Smooth muscle cell (in vitro differentiated cells): ENCODE measurements at regions not wholly inside any gene's neighbourhood (a gene's known extent, or its start where the extent isn't known, plus 50 kb on each side); places are given as distances from the start of the nearest gene placed in this dataset.

Experiments
- DNase-seq: peaks from one replicate; lab custom pipeline; 2025; ENCODE audit not compliant: unreplicated experiment; lab: John Stamatoyannopoulos, UW
- H2AFZ ChIP-seq: fragments of 200-600 bp; sonication (generic); 2 replicates; pipeline ENCODE4 v1.6.0; 2016; ENCODE audit warnings: antibody characterized with exemption, low read depth, mild to moderate bottlenecking
- H3F3A ChIP-seq: fragments of 200-600 bp; sonication (generic); 2 replicates; pipeline ENCODE4 v1.6.0; 2017; ENCODE audit warnings: antibody characterized with exemption, low read depth
- H3K27ac ChIP-seq: fragments of 200-600 bp; sonication (generic); 2 replicates; pipeline ENCODE4 v1.5.1; 2016; ENCODE audit warnings: low read depth, mild to moderate bottlenecking
- H3K27me3 ChIP-seq: fragments of 200-600 bp; sonication (generic); 2 replicates; pipeline ENCODE4 v1.6.1; 2016; ENCODE audit warnings: low read depth, mild to moderate bottlenecking
- H3K36me3 ChIP-seq: fragments of 200-600 bp; sonication (generic); 2 replicates; pipeline ENCODE4 v1.5.1; 2016; ENCODE audit warnings: low read depth
- H3K4me1 ChIP-seq: fragments of 200-600 bp; sonication (generic); 2 replicates; pipeline ENCODE4 v1.5.1; 2016; ENCODE audit warnings: low read depth
- H3K4me2 ChIP-seq: fragments of 200-600 bp; sonication (generic); 2 replicates; pipeline ENCODE4 v1.6.0; 2016; ENCODE audit warnings: mild to moderate bottlenecking
- H3K4me3 ChIP-seq: fragments of 200-600 bp; sonication (generic); 2 replicates; pipeline ENCODE4 v1.5.1; 2016; ENCODE audit warnings: mild to moderate bottlenecking
- H3K79me2 ChIP-seq: fragments of 200-600 bp; sonication (generic); 2 replicates; pipeline ENCODE4 v1.6.0; 2016; ENCODE audit warnings: low read depth, mild to moderate bottlenecking
- H3K9ac ChIP-seq: fragments of 200-600 bp; sonication (generic); 2 replicates; pipeline ENCODE4 v1.6.0; 2016; ENCODE audit warnings: low read depth
- H3K9me3 ChIP-seq: fragments of 200-600 bp; sonication (generic); replicated peaks from 2 replicates; pipeline ENCODE4 v1.5.1; 2016; ENCODE audit warnings: low read depth
- H4K20me1 ChIP-seq: fragments of 200-600 bp; sonication (generic); 2 replicates; pipeline ENCODE4 v1.6.0; 2016; ENCODE audit warnings: low read depth
- WGBS: methylation state at CpG from one replicate; pipeline ENCODE4 v1.1.7; 2016; ENCODE audit warnings: low lambda C conversion rate; 5-methylcytosine and 5-hydroxymethylcytosine counted together
- TF ChIP-seq, protein P1 (sequence below): fragments of 200-600 bp; sonication (generic); IDR thresholded peaks from 2 replicates; pipeline ENCODE4 v1.5.1; 2017; ENCODE audit warnings: borderline replicate concordance, mild to moderate bottlenecking, antibody characterized with exemption; ENCODE audit not compliant: insufficient read depth, poor library complexity, severe bottlenecking

DNA sequence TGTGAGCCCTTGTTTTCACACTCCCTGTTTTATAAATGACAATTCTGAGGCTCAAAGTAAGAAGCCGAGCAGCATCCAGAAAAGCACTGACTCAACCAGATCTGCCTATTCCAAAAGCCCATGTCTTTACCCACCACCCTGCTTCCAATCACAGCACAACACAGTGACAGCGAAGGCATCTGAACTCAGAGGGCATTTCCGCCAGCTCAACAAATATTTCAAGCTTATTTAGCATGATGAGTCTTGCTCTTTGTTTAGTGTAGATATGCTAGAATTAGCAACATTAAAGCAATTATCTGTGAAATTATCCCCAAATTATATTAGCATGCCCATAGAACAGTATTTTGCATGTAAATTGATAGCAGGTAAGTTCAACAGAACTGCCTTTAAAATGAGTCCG is 359.1 kb upstream of the RAB6C start:
- H3K9me3 ChIP-seq, result no peaks in the 10 kb centered on the region
- H3K27me3 ChIP-seq, result peaks cover 2% of the 10 kb centered on the region
- no peaks in the 10 kb centered on the region for H3K4me1 ChIP-seq
- no peak overlapping the region for H2AFZ ChIP-seq
- no peak overlapping the region for H3K9ac ChIP-seq
- H3K79me2 ChIP-seq, result no peaks in the 10 kb centered on the region
- H3K4me3 ChIP-seq, result no peak overlapping the region
- TF ChIP-seq, protein P1, sequence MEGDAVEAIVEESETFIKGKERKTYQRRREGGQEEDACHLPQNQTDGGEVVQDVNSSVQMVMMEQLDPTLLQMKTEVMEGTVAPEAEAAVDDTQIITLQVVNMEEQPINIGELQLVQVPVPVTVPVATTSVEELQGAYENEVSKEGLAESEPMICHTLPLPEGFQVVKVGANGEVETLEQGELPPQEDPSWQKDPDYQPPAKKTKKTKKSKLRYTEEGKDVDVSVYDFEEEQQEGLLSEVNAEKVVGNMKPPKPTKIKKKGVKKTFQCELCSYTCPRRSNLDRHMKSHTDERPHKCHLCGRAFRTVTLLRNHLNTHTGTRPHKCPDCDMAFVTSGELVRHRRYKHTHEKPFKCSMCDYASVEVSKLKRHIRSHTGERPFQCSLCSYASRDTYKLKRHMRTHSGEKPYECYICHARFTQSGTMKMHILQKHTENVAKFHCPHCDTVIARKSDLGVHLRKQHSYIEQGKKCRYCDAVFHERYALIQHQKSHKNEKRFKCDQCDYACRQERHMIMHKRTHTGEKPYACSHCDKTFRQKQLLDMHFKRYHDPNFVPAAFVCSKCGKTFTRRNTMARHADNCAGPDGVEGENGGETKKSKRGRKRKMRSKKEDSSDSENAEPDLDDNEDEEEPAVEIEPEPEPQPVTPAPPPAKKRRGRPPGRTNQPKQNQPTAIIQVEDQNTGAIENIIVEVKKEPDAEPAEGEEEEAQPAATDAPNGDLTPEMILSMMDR, result no peak
- H3K4me2 ChIP-seq, result no peak overlapping the region
- H3K27ac ChIP-seq, result no peak overlapping the region
- 81% methylated on average over 4 of the region's 4 CpGs for WGBS
- no peak for DNase-seq
- no peaks in the 10 kb centered on the region for H4K20me1 ChIP-seq
- H3K36me3 ChIP-seq, result no peaks in the 10 kb centered on the region
- H3F3A ChIP-seq, result no peaks in the 10 kb centered on the region

- TF ChIP-seq, protein P1, result no peak
- no peaks in the 10 kb centered on the region for H3K36me3 ChIP-seq
- H3K27me3 ChIP-seq, result peaks cover 2% of the 10 kb centered on the region
- H3K9me3 ChIP-seq, result no peaks in the 10 kb centered on the region
- no peak overlapping the region for H3K4me2 ChIP-seq
- no peak overlapping the region for H3K27ac ChIP-seq
- no peak overlapping the region for H2AFZ ChIP-seq
- whole genome bisulfite sequencing, result 67% methylated on average over 6 of the region's 6 CpGs
- no peak overlapping the region for H3K4me3 ChIP-seq
- no peaks in the 10 kb centered on the region for H3K4me1 ChIP-seq
- no peak overlapping the region for H3K9ac ChIP-seq
- H3F3A ChIP-seq, result no peaks in the 10 kb centered on the region
- H4K20me1 ChIP-seq, result no peaks in the 10 kb centered on the region
- DNase-seq, result no peak
- no peaks in the 10 kb centered on the region for H3K79me2 ChIP-seq
Observed at GRCh38 chr2:129623783-129624182, 355.7 kb upstream of the RAB6C start.

DNA sequence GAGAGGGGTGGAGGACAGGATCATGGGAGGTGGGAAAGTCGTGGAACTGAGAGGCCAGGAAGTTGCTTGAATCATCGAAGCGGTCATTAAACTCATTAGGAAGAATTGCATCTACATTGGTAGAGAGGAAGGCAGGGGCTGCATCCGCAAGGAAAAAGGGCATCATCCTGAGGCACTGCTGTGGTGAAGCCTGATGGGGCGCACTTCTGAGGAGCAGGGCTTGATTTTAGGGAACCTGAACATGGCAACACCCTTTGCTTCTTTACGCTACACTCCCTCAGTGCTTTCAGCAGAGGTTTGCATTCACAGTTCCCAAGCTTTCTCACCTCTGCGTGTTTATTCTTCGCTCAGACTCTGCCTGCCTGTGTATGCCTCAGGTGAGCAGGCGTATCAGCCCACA is 352.0 kb upstream of the RAB6C start:
- no peaks in the 10 kb centered on the region for H3K27me3 ChIP-seq
- WGBS, result 83% methylated on average over 9 of the region's 9 CpGs

DNA sequence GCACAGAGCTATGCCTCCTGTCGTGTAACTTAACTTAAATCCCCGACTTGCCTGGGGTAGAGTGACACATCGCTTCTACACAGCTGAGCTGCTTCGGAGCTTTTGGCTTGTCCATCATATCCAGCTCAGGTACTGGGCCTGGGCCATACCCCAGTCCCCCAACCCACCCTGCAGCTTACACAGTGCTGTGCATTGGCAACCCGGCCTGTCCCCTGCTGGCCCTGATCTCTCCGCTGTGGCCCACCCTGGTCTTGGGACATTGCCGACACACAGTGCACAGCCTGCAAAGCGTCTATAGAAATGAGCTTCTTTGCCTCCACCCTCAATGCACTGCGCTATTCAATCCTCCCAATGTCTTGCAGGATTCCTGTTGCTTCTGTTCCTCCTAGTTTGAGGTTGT is 342.8 kb upstream of the RAB6C start:
- H3K4me1 ChIP-seq, result no peaks in the 10 kb centered on the region
- H3K27ac ChIP-seq, result no peak overlapping the region
- DNase-seq, result no peak
- no peak overlapping the region for H3K4me3 ChIP-seq
- H3F3A ChIP-seq, result no peaks in the 10 kb centered on the region
- H4K20me1 ChIP-seq, result no peaks in the 10 kb centered on the region
- no peak overlapping the region for H3K4me2 ChIP-seq
- WGBS, result 89% methylated on average over 9 of the region's 9 CpGs
- H3K79me2 ChIP-seq, result no peaks in the 10 kb centered on the region
- H2AFZ ChIP-seq, result no peak overlapping the region
- no peaks in the 10 kb centered on the region for H3K9me3 ChIP-seq
- H3K9ac ChIP-seq, result no peak overlapping the region
- H3K36me3 ChIP-seq, result no peaks in the 10 kb centered on the region
- TF ChIP-seq, protein P1, result no peak
- H3K27me3 ChIP-seq, result no peaks in the 10 kb centered on the region

More for the DNA sequence above, 352.0 kb upstream of the RAB6C start:
- Histone ChIP-seq H4K20me1 (no peaks in the 10 kb centered on the region), H3F3A (no peaks in the 10 kb centered on the region), H3K79me2 (no peaks in the 10 kb centered on the region), H2AFZ (no peak overlapping the region), H3K4me1 (no peaks in the 10 kb centered on the region), H3K27ac (no peak overlapping the region), H3K4me3 (no peak overlapping the region), H3K4me2 (no peak overlapping the region), H3K36me3 (no peaks in the 10 kb centered on the region), H3K9me3 (no peaks in the 10 kb centered on the region), H3K9ac (no peak overlapping the region)
- TF ChIP-seq, protein P1, result no peak
- DNase-seq, result no peak
